Right renal pelvis (tissue), 4 donors: ENCODE measurements at regions not wholly inside any gene's neighbourhood (a gene's known extent, or its start where the extent isn't known, plus 50 kb on each side); places are given as distances from the start of the nearest gene placed in this dataset.
"Not testable (repeated sequence)": the region's sequence is repeated elsewhere in the genome, so short reads cannot be mapped to it uniquely, and the experiment has no call there.

ENCODE experiments used
- DNase-seq, 4 donors: peaks; one replicate each; pipeline ENCODE4 v3.0.0-alpha.2; 2013; ENCODE audit warnings: low read depth in 4 of 4, low spot score in 3 of 4, missing footprints in 1 of 4

DNA sequence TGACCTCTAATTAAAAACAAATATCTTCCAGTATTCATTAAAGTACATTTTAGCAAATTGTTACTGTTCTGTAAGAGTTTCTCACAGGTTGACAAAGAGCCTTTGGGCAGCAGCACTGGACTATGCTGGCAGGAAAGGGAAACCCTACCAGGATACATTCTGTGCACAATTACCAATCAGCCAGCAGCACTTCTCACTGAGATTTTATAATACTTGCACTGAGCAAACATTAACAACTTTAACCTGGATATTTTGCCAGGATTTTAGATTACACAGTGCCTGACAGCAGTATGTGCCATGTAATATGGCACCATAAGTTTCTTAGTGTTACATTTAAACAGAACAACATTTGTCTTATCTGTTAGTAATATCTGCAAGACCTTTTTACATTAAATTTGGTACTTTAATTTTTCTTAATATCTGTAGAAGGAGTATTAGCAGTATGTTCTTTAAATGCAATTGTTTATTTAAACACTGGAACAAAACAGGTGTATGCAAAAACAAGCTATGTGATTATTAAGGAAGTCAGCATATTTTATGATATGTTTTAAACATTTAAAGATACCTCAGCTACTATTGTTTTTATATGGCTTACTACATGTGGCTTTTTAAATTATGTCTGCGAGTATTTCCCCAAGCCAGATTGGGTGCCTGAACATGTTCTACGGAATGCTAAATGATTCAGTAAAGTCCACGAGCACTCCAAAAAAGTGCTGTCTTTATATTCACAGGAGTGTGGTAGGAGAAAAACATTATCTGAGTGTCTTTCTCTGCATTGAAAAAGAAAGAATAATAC lies 699.0 kb upstream of the LUZP2 start:
- DNase-seq: no peak

GRCh38 chr11:23834306-23834705 lies 662.5 kb upstream of the LUZP2 start:
- not testable (repeated sequence) for DNase-seq

- DNase-seq: no peak
These were observed 659.9 kb upstream of the LUZP2 start for GRCh38 chr11:23836981-23837380.

GRCh38 chr11:23840872-23841271 lies 656.0 kb upstream of the LUZP2 start:
- DNase-seq: no peak

DNA sequence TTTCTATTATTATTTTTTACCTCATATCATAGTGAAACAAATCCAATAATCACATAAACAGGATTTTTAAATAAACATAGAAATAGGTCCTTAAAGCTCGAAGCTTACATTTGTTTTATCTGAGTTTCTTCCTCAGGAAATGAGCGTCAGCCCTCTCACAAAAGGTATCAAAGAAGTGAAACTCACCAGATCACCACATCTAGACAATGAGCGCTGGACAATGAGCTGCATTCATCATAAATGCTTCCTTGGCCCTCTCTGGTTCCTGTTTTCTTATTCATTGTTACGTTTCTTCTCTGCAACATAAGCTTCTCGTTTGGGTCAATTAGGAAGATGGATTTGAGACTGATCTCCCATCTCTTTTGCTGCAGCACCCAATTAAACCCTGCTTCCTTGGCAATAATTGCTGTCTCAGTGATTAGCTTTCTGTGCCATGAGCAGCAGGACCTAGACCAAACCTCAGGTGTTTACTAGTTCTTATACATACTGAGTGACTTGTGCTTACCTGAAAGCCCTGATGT lies 649.9 kb upstream of the LUZP2 start:
- no peak for DNase-seq

DNA sequence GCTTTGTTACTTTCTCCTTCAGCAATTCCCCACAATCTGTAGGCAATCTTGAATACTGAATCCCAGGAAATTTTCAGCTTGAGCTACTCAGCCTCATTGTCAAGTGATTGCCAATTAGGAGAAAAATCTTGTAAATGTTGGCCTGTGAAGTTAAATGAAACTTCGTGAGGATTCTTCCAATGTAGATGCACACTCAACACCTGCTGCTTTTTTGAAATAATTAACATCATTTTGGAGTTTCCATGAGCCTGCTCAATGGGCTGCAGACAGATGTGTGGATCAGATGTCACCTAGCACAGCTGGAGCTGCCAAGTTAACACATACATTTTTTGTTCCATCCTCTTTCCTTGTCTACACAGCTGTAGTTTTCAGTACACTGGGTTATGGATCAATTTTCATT lies 645.6 kb upstream of the LUZP2 start:
- no peak for DNase-seq

- no peak for DNase-seq
These were observed 640.2 kb upstream of the LUZP2 start for GRCh38 chr11:23856654-23857053.

DNA sequence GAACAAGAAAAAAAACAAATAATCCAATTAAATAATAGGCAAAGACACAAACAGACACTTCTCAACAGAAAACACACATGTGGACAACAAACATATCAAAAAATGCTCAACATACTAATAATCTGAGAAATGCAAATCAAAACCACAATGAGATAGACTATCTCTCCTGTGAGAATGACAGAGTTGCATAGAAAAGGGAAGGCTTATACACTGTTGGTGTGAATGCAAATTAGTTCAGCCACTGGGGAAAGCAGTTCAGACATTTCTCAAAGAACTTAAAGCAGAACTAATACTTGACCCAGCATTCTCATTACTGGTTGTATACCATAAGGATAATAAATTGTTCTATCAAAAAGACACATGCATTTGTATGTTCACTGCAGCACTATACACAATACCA lies 637.8 kb upstream of the LUZP2 start:
- no peak for DNase-seq

- no peak for DNase-seq
These were observed 635.2 kb upstream of the LUZP2 start for GRCh38 chr11:23861615-23862014.

GRCh38 chr11:23865341-23865975 lies 631.4 kb upstream of the LUZP2 start:
- no peak for DNase-seq

- DNase-seq: no peak
These were observed 630.2 kb upstream of the LUZP2 start for GRCh38 chr11:23866641-23867040.

DNA sequence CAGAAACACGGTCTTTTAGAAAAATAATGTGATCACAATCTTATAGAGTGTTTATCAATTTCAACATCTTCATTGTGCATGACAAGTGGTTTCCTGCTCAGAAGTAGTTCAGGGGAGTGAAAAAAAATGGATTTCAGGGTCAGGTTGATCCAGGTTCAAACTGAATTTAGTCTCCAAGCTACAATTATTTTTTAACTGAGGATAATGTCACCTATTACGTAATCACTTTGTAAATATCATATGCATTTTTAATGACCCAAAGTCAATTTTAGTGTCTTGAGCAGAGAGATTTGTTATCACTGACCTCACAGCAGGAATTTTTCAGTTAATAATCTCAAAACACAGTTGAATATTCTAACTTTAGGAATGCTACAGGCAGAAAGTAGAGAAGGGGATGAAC lies 627.2 kb upstream of the LUZP2 start:
- no peak for DNase-seq

- no peak for DNase-seq
These were observed 623.4 kb upstream of the LUZP2 start for GRCh38 chr11:23873406-23873805.

DNA sequence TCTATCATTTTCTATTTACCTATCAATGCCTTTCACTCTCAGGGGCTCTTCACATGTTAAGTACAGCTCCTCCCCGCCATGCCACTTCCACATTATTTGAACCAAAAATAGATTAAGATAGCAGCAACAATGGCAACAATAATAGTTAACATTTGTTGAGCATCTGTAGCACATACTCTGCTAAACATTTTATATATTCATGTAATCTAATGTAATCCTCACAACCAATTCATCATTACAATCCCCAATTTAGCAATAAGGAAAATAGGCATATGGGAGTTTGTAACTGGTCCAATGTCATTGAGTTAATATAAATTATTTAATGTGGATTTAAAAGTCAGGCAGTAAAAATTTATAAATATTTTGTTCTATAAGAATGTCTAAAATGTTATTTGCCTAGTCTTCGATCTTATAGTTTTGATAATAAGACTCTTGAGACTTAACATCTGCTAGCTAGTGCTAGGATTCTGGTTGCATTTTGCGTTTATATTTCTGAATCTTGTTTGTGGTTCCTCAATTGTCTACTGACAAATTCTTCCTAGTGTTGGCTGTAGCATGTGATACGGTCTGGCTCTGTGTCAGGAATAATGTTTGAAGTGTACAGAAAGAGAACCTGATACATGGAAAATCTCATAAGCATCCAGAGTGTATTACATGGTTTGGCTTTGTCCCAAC lies 621.5 kb upstream of the LUZP2 start:
- DNase-seq: no peak

DNA sequence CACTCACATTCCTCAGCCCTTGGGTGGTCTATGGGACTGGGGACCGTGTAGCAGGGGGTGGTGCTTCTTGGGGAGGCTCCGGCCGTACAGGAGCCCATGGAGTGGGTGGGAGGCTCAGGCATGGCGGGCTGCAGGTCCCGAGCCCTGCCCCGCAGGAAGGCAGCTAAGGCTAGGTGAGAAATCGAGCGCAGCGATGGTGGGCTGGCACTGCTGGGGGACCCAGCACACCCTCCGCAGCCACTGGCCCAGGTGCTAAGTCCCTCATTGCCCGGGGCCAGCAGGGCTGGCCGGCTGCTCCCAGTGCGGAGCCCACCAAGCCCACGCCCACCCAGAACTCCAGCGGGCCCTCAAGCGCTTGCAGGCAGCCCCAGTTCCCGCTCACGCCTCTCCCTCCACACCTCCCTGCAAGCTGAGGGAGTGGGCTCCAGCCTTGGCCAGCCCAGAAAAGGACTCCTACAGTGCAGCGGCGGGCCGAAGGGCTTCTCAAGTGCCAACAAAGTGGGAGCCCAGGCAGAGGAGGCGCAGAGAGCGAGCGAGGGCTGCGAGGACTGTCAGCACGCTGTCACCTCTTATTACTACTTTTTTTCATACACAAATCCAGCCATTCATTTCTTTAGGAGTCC lies 613.3 kb upstream of the LUZP2 start:
- not testable (repeated sequence) for DNase-seq

- no peak for DNase-seq
These were observed 612.5 kb upstream of the LUZP2 start for GRCh38 chr11:23884341-23884740.

- no peak for DNase-seq
These were observed 611.1 kb upstream of the LUZP2 start for GRCh38 chr11:23885801-23886200.

GRCh38 chr11:23887122-23887521 lies 609.7 kb upstream of the LUZP2 start:
- DNase-seq: not testable (repeated sequence)

GRCh38 chr11:23893126-23893525 lies 603.7 kb upstream of the LUZP2 start:
- DNase-seq: no peak

- DNase-seq: no peak
These were observed 599.2 kb upstream of the LUZP2 start for GRCh38 chr11:23897453-23898286.
